ENCODE measurements at regions not wholly inside any gene's neighbourhood (a gene's known extent, or its start where the extent isn't known, plus 50 kb on each side); places are given as distances from the start of the nearest gene placed in this dataset.

- TF ChIP-seq CTCF (tag by site-specific recombination; IDR thresholded peaks at IDR 0.05) = no peak
- no peak for TF ChIP-seq ZNF701 (tag by site-specific recombination; IDR thresholded peaks at IDR 0.05)
- TF ChIP-seq, protein P1, sequence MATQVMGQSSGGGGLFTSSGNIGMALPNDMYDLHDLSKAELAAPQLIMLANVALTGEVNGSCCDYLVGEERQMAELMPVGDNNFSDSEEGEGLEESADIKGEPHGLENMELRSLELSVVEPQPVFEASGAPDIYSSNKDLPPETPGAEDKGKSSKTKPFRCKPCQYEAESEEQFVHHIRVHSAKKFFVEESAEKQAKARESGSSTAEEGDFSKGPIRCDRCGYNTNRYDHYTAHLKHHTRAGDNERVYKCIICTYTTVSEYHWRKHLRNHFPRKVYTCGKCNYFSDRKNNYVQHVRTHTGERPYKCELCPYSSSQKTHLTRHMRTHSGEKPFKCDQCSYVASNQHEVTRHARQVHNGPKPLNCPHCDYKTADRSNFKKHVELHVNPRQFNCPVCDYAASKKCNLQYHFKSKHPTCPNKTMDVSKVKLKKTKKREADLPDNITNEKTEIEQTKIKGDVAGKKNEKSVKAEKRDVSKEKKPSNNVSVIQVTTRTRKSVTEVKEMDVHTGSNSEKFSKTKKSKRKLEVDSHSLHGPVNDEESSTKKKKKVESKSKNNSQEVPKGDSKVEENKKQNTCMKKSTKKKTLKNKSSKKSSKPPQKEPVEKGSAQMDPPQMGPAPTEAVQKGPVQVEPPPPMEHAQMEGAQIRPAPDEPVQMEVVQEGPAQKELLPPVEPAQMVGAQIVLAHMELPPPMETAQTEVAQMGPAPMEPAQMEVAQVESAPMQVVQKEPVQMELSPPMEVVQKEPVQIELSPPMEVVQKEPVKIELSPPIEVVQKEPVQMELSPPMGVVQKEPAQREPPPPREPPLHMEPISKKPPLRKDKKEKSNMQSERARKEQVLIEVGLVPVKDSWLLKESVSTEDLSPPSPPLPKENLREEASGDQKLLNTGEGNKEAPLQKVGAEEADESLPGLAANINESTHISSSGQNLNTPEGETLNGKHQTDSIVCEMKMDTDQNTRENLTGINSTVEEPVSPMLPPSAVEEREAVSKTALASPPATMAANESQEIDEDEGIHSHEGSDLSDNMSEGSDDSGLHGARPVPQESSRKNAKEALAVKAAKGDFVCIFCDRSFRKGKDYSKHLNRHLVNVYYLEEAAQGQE (tag by site-specific recombination; IDR thresholded peaks at IDR 0.05) = no peak
Observed at GRCh38 chr20:24768713-24769601, 180.1 kb upstream of the CST7 start.
